ENCODE measurements at regions not wholly inside any gene's neighbourhood (a gene's known extent, or its start where the extent isn't known, plus 50 kb on each side); places are given as distances from the start of the nearest gene placed in this dataset.

DNA sequence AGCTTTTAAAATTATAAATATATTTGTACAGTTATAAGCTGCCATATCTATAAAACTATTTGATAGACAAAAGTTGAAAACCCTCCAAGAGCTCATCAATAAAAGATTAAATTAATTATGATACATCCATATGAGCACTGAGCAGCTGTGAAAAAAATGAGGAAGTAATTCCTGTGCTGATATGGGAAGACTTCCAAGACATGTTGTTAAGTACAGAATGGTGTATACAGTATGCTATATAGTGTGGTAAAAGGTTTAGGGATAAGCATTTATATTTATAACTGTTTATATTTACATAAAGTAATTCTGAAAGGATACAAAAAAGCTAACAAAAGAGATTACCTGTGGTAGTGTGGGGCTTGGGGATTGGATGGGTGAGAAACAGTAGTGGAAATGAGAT, 92.8 kb upstream of the BMP2K start:
- no peak overlapping the region for H3K27ac ChIP-seq (ENCODE audit: insufficient read depth, low read depth, low read length)
- POLR2A ChIA-PET = no interaction called here
- no peaks in the 10 kb centered on the region for H3K9me1 ChIP-seq (replicated peaks; ENCODE audit: control insufficient read depth, extremely low read depth, insufficient read depth, low read length)
- H3K4me2 ChIP-seq (ENCODE audit: insufficient read depth, low read length) = no peak overlapping the region
- H3K79me2 ChIP-seq (ENCODE audit: control insufficient read depth, insufficient read depth, low read length) = no peaks in the 10 kb centered on the region
- no peaks in the 10 kb centered on the region for H3K27me3 ChIP-seq (ENCODE audit: control insufficient read depth in 2 of 2, insufficient read depth in 2 of 2, low read length in 2 of 2)
- no peak overlapping the region for H2AFZ ChIP-seq (ENCODE audit: low read depth, low read length)
- peaks cover 11% of the 10 kb centered on the region for H3K4me1 ChIP-seq (ENCODE audit: control insufficient read depth, extremely low read depth, insufficient read depth, low read length)
- CTCF ChIA-PET = interaction anchor here (1.2 to 3.4 kb wide), 4 partner anchors 12 to 38 kb away, joined by 3 to 13 read pairs (median 4); no protein-coding TSS in a partner anchor
- DNase-seq (ENCODE audit: low read depth, low spot score) = no peak
- dilution Hi-C loops (cut with MboI; ENCODE audit: extremely low pct_ligation_motif_present, low sequenced_read_pairs) = no loop called here
- H3K36me3 ChIP-seq (ENCODE audit: control insufficient read depth in 2 of 2, extremely low read depth in 1 of 2, insufficient read depth in 2 of 2, low read length in 2 of 2) = no peaks in the 10 kb centered on the region
- intact Hi-C loops (cut with micrococcal nuclease) = no loop called here
- H3K9ac ChIP-seq (replicated peaks; ENCODE audit: extremely low read depth, insufficient read depth, low read length) = no peak overlapping the region
- no TSS peak for BruUV-seq (replicated peaks)
- H4K20me1 ChIP-seq (replicated peaks; ENCODE audit: control insufficient read depth, extremely low read depth, insufficient read depth, low read length) = no peaks in the 10 kb centered on the region
- TF ChIP-seq POLR2AphosphoS5 (IDR thresholded peaks at IDR 0.05; ENCODE audit: insufficient read depth, low read depth, low read length) (no peak), EZH2 (IDR thresholded peaks at IDR 0.05; ENCODE audit: borderline replicate concordance, low read depth, low read length, severe bottlenecking) (no peak), MYC (IDR thresholded peaks at IDR 0.05; ENCODE audit: low read depth, low read length) (no peak), JUN (IDR thresholded peaks at IDR 0.05; ENCODE audit: borderline replicate concordance, insufficient read depth, insufficient read length, low read depth) (no peak), FOS (IDR thresholded peaks at IDR 0.05; ENCODE audit: borderline replicate concordance, insufficient read depth, low read length) (no peak)
- TF ChIP-seq, protein P1, sequence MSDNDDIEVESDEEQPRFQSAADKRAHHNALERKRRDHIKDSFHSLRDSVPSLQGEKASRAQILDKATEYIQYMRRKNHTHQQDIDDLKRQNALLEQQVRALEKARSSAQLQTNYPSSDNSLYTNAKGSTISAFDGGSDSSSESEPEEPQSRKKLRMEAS (IDR thresholded peaks at IDR 0.05; ENCODE audit: insufficient read depth, insufficient read length) = no peak
- H3K4me3 ChIP-seq (replicated peaks in 1 of 3; ENCODE audit: insufficient read depth in 1 of 3, low read depth in 1 of 3, low read length in 3 of 3) = no peak overlapping the region
- H3K9me3 ChIP-seq (replicated peaks; ENCODE audit: control insufficient read depth, insufficient read depth, low read length) = no peaks in the 10 kb centered on the region
- FAIRE-seq = no peak

DNA sequence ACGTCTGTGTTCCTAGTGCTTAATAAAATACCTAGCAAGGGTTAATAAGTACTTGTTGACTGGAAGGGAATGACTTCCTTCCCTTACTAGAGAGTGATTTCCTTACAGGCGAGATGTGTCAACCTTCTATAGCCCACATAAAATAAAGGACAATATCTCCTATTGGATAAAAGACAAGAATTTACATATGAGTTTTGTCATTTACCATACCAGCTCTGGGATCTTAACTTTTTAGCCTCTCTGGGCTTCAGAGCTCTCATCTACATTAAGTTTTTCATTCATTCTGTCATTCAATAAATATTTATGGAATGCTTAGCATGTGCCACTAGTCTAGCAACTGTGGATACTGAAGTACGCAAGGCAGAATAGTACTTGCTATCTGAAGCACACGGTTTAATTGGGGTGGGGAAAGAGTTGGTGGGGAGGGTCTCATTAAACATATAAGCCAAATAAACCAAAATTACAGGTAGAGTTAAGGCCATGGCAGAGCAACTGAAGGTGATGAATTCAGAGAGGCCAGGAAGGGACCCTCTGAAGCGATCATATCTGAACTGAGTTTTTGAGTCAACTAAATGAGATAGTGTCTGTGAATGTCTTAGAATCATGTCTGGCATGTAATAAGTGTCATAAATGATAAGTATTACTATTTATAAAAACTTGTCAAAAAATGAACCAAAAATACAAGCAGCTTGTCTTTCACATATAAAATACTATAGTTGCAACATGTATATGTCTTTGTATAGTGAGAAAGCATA, 91.6 kb upstream of the BMP2K start:
- Histone ChIP-seq H4K20me1 (replicated peaks; ENCODE audit: control insufficient read depth, extremely low read depth, insufficient read depth, low read length) (no peaks in the 10 kb centered on the region), H2AFZ (ENCODE audit: low read depth, low read length) (peak overlapping the region; percentile 13), H3K36me3 (ENCODE audit: control insufficient read depth in 2 of 2, extremely low read depth in 1 of 2, insufficient read depth in 2 of 2, low read length in 2 of 2) (no peaks in the 10 kb centered on the region), H3K4me1 (ENCODE audit: control insufficient read depth, extremely low read depth, insufficient read depth, low read length) (peaks cover 11% of the 10 kb centered on the region), H3K9ac (replicated peaks; ENCODE audit: extremely low read depth, insufficient read depth, low read length) (no peak overlapping the region), H3K27me3 (ENCODE audit: control insufficient read depth in 2 of 2, insufficient read depth in 2 of 2, low read length in 2 of 2) (no peaks in the 10 kb centered on the region), H3K79me2 (ENCODE audit: control insufficient read depth, insufficient read depth, low read length) (no peaks in the 10 kb centered on the region), H3K9me3 (replicated peaks; ENCODE audit: control insufficient read depth, insufficient read depth, low read length) (no peaks in the 10 kb centered on the region), H3K4me2 (ENCODE audit: insufficient read depth, low read length) (peak overlapping the region; percentile 56), H3K27ac (ENCODE audit: insufficient read depth, low read depth, low read length) (no peak overlapping the region), H3K4me3 (replicated peaks in 1 of 3; ENCODE audit: insufficient read depth in 1 of 3, low read depth in 1 of 3, low read length in 3 of 3) (no peak overlapping the region), H3K9me1 (replicated peaks; ENCODE audit: control insufficient read depth, extremely low read depth, insufficient read depth, low read length) (no peaks in the 10 kb centered on the region)
- DNase-seq (ENCODE audit: low read depth, low spot score) = peak; percentile 45
- ChIA-PET CTCF (interaction anchor here (0.8 to 3.4 kb wide), 6 partner anchors 11 to 39 kb away, joined by 3 to 13 read pairs (median 4); no protein-coding TSS in a partner anchor), POLR2A (no interaction called here)
- FAIRE-seq = peak; percentile 4
- TF ChIP-seq, protein P1 (IDR thresholded peaks at IDR 0.05; ENCODE audit: insufficient read depth, insufficient read length) = no peak
- TF ChIP-seq JUN (IDR thresholded peaks at IDR 0.05; ENCODE audit: borderline replicate concordance, insufficient read depth, insufficient read length, low read depth) = no peak
- no peak for TF ChIP-seq EZH2 (IDR thresholded peaks at IDR 0.05; ENCODE audit: borderline replicate concordance, low read depth, low read length, severe bottlenecking)
- TF ChIP-seq FOS (IDR thresholded peaks at IDR 0.05; ENCODE audit: borderline replicate concordance, insufficient read depth, low read length) = no peak
- no peak for TF ChIP-seq GATA2 (IDR thresholded peaks at IDR 0.05; ENCODE audit: insufficient read depth, insufficient read length, low read depth, low read length)
- TF ChIP-seq POLR2A (IDR thresholded peaks at IDR 0.05; ENCODE audit: low read depth, low read length) = no peak
- TF ChIP-seq MYC (IDR thresholded peaks at IDR 0.05; ENCODE audit: low read depth, low read length) = no peak
- TF ChIP-seq, protein P2, sequence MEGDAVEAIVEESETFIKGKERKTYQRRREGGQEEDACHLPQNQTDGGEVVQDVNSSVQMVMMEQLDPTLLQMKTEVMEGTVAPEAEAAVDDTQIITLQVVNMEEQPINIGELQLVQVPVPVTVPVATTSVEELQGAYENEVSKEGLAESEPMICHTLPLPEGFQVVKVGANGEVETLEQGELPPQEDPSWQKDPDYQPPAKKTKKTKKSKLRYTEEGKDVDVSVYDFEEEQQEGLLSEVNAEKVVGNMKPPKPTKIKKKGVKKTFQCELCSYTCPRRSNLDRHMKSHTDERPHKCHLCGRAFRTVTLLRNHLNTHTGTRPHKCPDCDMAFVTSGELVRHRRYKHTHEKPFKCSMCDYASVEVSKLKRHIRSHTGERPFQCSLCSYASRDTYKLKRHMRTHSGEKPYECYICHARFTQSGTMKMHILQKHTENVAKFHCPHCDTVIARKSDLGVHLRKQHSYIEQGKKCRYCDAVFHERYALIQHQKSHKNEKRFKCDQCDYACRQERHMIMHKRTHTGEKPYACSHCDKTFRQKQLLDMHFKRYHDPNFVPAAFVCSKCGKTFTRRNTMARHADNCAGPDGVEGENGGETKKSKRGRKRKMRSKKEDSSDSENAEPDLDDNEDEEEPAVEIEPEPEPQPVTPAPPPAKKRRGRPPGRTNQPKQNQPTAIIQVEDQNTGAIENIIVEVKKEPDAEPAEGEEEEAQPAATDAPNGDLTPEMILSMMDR (IDR thresholded peaks at IDR 0.05; ENCODE audit: extremely low read depth in 1 of 2, insufficient read depth in 1 of 2, low read depth in 1 of 2, low read length in 2 of 2) = no peak
- TF ChIP-seq POLR2AphosphoS5 (IDR thresholded peaks at IDR 0.05; ENCODE audit: insufficient read depth, low read depth, low read length) = no peak
- no TSS peak for BruUV-seq (replicated peaks)
- intact Hi-C loops (cut with micrococcal nuclease) (loop anchor here (1.0 kb wide), 1 partner anchor 38 kb away; no protein-coding TSS in a partner anchor), dilution Hi-C loops (cut with MboI; ENCODE audit: extremely low pct_ligation_motif_present, low sequenced_read_pairs) (no loop called here)

Measured in endothelial cell of umbilical vein (primary cell).